ENCODE measurements at regions not wholly inside any gene's neighbourhood (a gene's known extent, or its start where the extent isn't known, plus 50 kb on each side); places are given as distances from the start of the nearest gene placed in this dataset.

DNA sequence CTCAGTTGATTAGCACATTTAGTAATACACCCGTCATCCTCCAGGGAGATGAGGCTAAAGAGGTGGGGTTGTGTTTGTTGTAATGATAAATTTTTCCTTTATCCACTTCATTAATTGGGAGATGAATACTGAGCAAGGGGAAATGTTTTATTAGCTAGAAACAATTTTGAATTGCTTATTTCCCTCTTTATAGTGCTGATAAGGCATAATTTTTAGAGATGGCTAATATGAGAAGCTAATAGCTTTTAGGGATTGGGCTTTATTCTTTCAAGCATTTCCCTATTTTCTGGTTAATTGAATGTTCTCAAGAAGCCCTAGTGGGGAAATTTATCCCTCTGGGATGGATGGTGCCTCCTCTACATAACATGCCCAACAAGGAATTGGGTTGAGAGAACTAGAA, 365.2 kb upstream of the IGFBP7 start:
- H3K4me1 ChIP-seq (ENCODE audit: control insufficient read depth, insufficient read depth, low read length) = no peaks in the 10 kb centered on the region
- no peaks in the 10 kb centered on the region for H3K27me3 ChIP-seq (ENCODE audit: control insufficient read depth, insufficient read depth, low read length, poor library complexity, severe bottlenecking)
- no peaks in the 10 kb centered on the region for H3K36me3 ChIP-seq (ENCODE audit: control insufficient read depth, insufficient read depth, low read length)
- no peak overlapping the region for H3K4me3 ChIP-seq (ENCODE audit: insufficient read depth, low read depth, low read length)
- H3K27ac ChIP-seq (ENCODE audit: insufficient read depth, low read depth, low read length, poor library complexity, severe bottlenecking) = no peak overlapping the region
- H3K9me3 ChIP-seq (ENCODE audit: control insufficient read depth, low read length) = no peaks in the 10 kb centered on the region
- WGBS, 2 experiments = no CpG with 5 or more reads among the region's 1 CpG

DNA sequence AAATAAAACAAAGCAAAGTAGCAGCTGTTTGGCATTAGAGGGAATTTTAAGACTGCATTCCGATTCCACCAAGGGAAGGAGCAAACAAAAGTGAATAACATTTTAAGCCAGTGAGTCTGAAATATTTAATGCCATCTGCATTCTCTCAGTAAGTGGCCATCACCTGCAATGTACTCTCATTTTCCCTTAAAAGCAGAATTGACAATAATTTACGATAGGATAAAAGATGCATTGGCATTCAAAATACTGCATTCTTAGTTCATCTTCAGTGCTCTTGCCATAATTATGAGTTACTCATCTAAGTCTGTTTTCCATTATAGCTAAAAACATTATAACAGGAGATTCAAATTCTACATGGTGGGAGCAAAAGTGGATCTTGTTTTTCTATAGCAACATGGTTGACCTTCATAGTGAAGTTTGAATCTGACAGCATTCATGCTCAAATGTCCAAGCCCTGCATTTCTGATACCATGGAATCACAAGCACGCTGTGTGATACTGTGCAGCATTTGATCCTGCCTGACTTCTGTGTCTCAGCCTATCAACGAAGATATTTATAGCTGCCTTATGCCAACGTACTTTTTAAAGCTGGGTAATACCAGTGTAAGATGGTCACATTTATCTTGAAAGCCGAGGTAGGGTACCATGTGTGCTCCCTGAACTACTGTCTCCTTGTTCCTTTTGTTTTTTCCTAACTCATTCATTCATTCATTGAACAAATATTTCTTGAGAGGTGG, 355.3 kb upstream of the IGFBP7 start:
- Histone ChIP-seq H3K27ac (ENCODE audit: insufficient read depth, low read depth, low read length, poor library complexity, severe bottlenecking) (no peak overlapping the region), H3K4me3 (ENCODE audit: insufficient read depth, low read depth, low read length) (no peak overlapping the region), H3K36me3 (ENCODE audit: control insufficient read depth, insufficient read depth, low read length) (no peaks in the 10 kb centered on the region), H3K9me3 (ENCODE audit: control insufficient read depth, low read length) (no peaks in the 10 kb centered on the region), H3K4me1 (ENCODE audit: control insufficient read depth, insufficient read depth, low read length) (no peaks in the 10 kb centered on the region), H3K27me3 (ENCODE audit: control insufficient read depth, insufficient read depth, low read length, poor library complexity, severe bottlenecking) (no peaks in the 10 kb centered on the region)
- 78 to 81% methylated on average over 6 of the region's 6 CpGs for WGBS, 2 experiments

DNA sequence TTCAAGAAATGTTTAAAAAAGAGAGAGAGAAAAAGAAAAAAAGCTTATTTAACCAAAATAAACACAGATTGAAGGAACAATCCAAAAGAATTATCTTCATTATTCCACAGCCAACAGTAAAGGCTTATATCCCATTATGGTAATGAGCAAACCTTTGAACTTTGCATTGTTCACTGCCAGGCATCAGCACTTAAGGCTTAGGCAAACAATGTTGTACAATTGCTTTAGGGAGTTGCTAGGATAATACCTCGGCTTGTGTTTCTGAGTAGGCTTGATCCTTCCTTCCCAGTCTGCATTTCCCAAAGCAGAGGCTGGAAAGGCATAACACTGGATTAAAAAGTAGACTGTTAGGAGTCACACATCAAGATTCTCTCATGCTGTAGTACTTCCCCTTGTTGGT, 352.7 kb upstream of the IGFBP7 start:
- Histone ChIP-seq H3K4me3 (ENCODE audit: insufficient read depth, low read depth, low read length) (no peak overlapping the region), H3K9me3 (ENCODE audit: control insufficient read depth, low read length) (no peaks in the 10 kb centered on the region), H3K36me3 (ENCODE audit: control insufficient read depth, insufficient read depth, low read length) (no peaks in the 10 kb centered on the region), H3K27ac (ENCODE audit: insufficient read depth, low read depth, low read length, poor library complexity, severe bottlenecking) (no peak overlapping the region), H3K4me1 (ENCODE audit: control insufficient read depth, insufficient read depth, low read length) (no peaks in the 10 kb centered on the region), H3K27me3 (ENCODE audit: control insufficient read depth, insufficient read depth, low read length, poor library complexity, severe bottlenecking) (no peaks in the 10 kb centered on the region)
- WGBS, 2 experiments = 57 to 79% methylated on average over 1 of the region's 1 CpG

DNA sequence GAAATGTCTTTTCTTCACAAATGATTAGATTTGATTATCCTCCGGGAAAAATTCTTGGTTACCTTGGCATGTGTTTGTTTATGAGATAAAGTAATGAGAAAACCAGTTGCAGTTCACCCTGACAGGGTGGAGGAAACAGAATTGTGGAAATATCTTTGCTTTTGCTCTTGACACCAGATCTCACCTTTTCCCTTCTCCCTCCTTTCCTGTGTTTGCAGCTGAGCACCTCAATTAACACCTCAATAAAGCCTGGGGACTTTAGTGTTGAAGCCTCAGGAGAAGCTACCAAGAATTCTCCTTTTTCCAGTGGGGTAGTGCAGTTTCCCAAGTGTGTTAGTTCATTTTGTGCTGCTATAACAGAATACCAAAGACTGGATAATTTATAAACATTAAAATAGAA, 350.8 kb upstream of the IGFBP7 start:
- H3K27me3 ChIP-seq (ENCODE audit: control insufficient read depth, insufficient read depth, low read length, poor library complexity, severe bottlenecking) = no peaks in the 10 kb centered on the region
- no peaks in the 10 kb centered on the region for H3K36me3 ChIP-seq (ENCODE audit: control insufficient read depth, insufficient read depth, low read length)
- H3K9me3 ChIP-seq (ENCODE audit: control insufficient read depth, low read length) = no peaks in the 10 kb centered on the region
- H3K27ac ChIP-seq (ENCODE audit: insufficient read depth, low read depth, low read length, poor library complexity, severe bottlenecking) = no peak overlapping the region
- no peak overlapping the region for H3K4me3 ChIP-seq (ENCODE audit: insufficient read depth, low read depth, low read length)
- WGBS, 2 experiments = 87 to 94% methylated on average over 1 of the region's 1 CpG
- no peaks in the 10 kb centered on the region for H3K4me1 ChIP-seq (ENCODE audit: control insufficient read depth, insufficient read depth, low read length)

DNA sequence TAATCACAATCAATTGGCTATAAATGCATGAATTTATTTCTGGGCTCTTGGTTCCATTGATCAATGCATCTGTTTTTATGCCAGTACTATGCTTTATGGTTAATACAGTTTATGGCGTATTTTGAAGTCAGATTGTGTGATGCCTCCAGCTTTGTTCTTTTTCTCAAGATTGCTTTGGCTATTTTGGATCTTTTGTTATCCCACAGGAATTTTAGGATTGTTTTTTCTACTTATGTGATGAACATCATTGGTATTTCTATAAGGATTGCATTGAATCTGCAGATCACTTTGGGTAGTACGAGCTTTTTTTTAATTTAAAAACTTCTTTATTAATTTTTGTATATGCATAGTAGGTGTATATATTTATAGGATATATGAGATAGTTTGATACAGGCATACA, 338.7 kb upstream of the IGFBP7 start:
- Histone ChIP-seq H3K4me3 (ENCODE audit: insufficient read depth, low read depth, low read length) (no peak overlapping the region), H3K9me3 (ENCODE audit: control insufficient read depth, low read length) (no peaks in the 10 kb centered on the region), H3K27ac (ENCODE audit: insufficient read depth, low read depth, low read length, poor library complexity, severe bottlenecking) (no peak overlapping the region), H3K4me1 (ENCODE audit: control insufficient read depth, insufficient read depth, low read length) (no peaks in the 10 kb centered on the region), H3K27me3 (ENCODE audit: control insufficient read depth, insufficient read depth, low read length, poor library complexity, severe bottlenecking) (no peaks in the 10 kb centered on the region), H3K36me3 (ENCODE audit: control insufficient read depth, insufficient read depth, low read length) (no peaks in the 10 kb centered on the region)
- 0 to 3% methylated on average over 1 of the region's 2 CpGs for WGBS, 2 experiments

- H3K27me3 ChIP-seq (ENCODE audit: control insufficient read depth, insufficient read depth, low read length, poor library complexity, severe bottlenecking) = no peaks in the 10 kb centered on the region
- 95% methylated on average over 4 of the region's 4 CpGs for WGBS, 2 experiments
- H3K27ac ChIP-seq (ENCODE audit: insufficient read depth, low read depth, low read length, poor library complexity, severe bottlenecking) = no peak overlapping the region
- no peaks in the 10 kb centered on the region for H3K36me3 ChIP-seq (ENCODE audit: control insufficient read depth, insufficient read depth, low read length)
- H3K4me3 ChIP-seq (ENCODE audit: insufficient read depth, low read depth, low read length) = no peak overlapping the region
- H3K9me3 ChIP-seq (ENCODE audit: control insufficient read depth, low read length) = no peaks in the 10 kb centered on the region
- no peaks in the 10 kb centered on the region for H3K4me1 ChIP-seq (ENCODE audit: control insufficient read depth, insufficient read depth, low read length)
Observed at GRCh38 chr4:57448452-57448851, 338.3 kb upstream of the IGFBP7 start.

- Histone ChIP-seq H3K36me3 (ENCODE audit: control insufficient read depth, insufficient read depth, low read length) (no peaks in the 10 kb centered on the region), H3K4me1 (ENCODE audit: control insufficient read depth, insufficient read depth, low read length) (no peaks in the 10 kb centered on the region), H3K27ac (ENCODE audit: insufficient read depth, low read depth, low read length, poor library complexity, severe bottlenecking) (no peak overlapping the region), H3K4me3 (ENCODE audit: insufficient read depth, low read depth, low read length) (no peak overlapping the region), H3K27me3 (ENCODE audit: control insufficient read depth, insufficient read depth, low read length, poor library complexity, severe bottlenecking) (no peaks in the 10 kb centered on the region), H3K9me3 (ENCODE audit: control insufficient read depth, low read length) (no peaks in the 10 kb centered on the region)
- 87 to 100% methylated on average over 3 of the region's 3 CpGs for WGBS, 2 experiments
Observed at GRCh38 chr4:57446266-57446665, 336.1 kb upstream of the IGFBP7 start.

DNA sequence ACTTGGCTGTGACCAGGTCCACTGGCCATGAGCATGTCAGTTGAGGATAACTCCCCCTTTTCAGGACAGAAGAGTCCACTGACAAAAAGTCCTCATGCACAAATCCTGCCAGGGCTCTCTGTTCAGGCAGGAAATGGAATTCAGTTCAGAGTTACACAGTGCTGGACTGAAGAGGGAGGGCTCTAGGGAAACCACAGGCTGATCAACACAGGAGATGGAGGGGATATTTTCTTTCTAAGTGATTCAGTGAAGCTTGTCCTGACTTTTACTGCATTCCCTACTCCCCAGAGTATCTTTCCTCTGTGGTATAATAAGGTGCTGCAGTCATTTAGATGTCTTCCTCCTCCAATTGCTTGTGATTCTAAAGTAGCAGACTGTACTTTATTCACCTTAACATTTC, 335.5 kb upstream of the IGFBP7 start:
- Histone ChIP-seq H3K4me3 (ENCODE audit: insufficient read depth, low read depth, low read length) (no peak overlapping the region), H3K9me3 (ENCODE audit: control insufficient read depth, low read length) (no peaks in the 10 kb centered on the region), H3K4me1 (ENCODE audit: control insufficient read depth, insufficient read depth, low read length) (no peaks in the 10 kb centered on the region), H3K36me3 (ENCODE audit: control insufficient read depth, insufficient read depth, low read length) (no peaks in the 10 kb centered on the region), H3K27ac (ENCODE audit: insufficient read depth, low read depth, low read length, poor library complexity, severe bottlenecking) (no peak overlapping the region), H3K27me3 (ENCODE audit: control insufficient read depth, insufficient read depth, low read length, poor library complexity, severe bottlenecking) (no peaks in the 10 kb centered on the region)

- Histone ChIP-seq H3K4me1 (ENCODE audit: control insufficient read depth, insufficient read depth, low read length) (no peaks in the 10 kb centered on the region), H3K4me3 (ENCODE audit: insufficient read depth, low read depth, low read length) (no peak overlapping the region), H3K27me3 (ENCODE audit: control insufficient read depth, insufficient read depth, low read length, poor library complexity, severe bottlenecking) (no peaks in the 10 kb centered on the region), H3K27ac (ENCODE audit: insufficient read depth, low read depth, low read length, poor library complexity, severe bottlenecking) (no peak overlapping the region), H3K36me3 (ENCODE audit: control insufficient read depth, insufficient read depth, low read length) (no peaks in the 10 kb centered on the region), H3K9me3 (ENCODE audit: control insufficient read depth, low read length) (no peaks in the 10 kb centered on the region)
- WGBS, 2 experiments = 92 to 95% methylated on average over 3 to 4 of the region's 4 CpGs
Observed at GRCh38 chr4:57444671-57445070, 334.5 kb upstream of the IGFBP7 start.

GRCh38 chr4:57443787-57444186, 333.6 kb upstream of the IGFBP7 start:
- 94 to 95% methylated on average over 2 of the region's 2 CpGs for WGBS, 2 experiments
- no peaks in the 10 kb centered on the region for H3K9me3 ChIP-seq (ENCODE audit: control insufficient read depth, low read length)
- no peaks in the 10 kb centered on the region for H3K4me1 ChIP-seq (ENCODE audit: control insufficient read depth, insufficient read depth, low read length)
- no peaks in the 10 kb centered on the region for H3K27me3 ChIP-seq (ENCODE audit: control insufficient read depth, insufficient read depth, low read length, poor library complexity, severe bottlenecking)
- no peak overlapping the region for H3K4me3 ChIP-seq (ENCODE audit: insufficient read depth, low read depth, low read length)
- H3K27ac ChIP-seq (ENCODE audit: insufficient read depth, low read depth, low read length, poor library complexity, severe bottlenecking) = no peak overlapping the region
- no peaks in the 10 kb centered on the region for H3K36me3 ChIP-seq (ENCODE audit: control insufficient read depth, insufficient read depth, low read length)

GRCh38 chr4:57443308-57443707, 333.1 kb upstream of the IGFBP7 start:
- Histone ChIP-seq H3K36me3 (ENCODE audit: control insufficient read depth, insufficient read depth, low read length) (no peaks in the 10 kb centered on the region), H3K9me3 (ENCODE audit: control insufficient read depth, low read length) (no peaks in the 10 kb centered on the region), H3K27me3 (ENCODE audit: control insufficient read depth, insufficient read depth, low read length, poor library complexity, severe bottlenecking) (no peaks in the 10 kb centered on the region), H3K4me3 (ENCODE audit: insufficient read depth, low read depth, low read length) (no peak overlapping the region), H3K4me1 (ENCODE audit: control insufficient read depth, insufficient read depth, low read length) (no peaks in the 10 kb centered on the region), H3K27ac (ENCODE audit: insufficient read depth, low read depth, low read length, poor library complexity, severe bottlenecking) (no peak overlapping the region)
- WGBS, 2 experiments = 92 to 93% methylated on average over 7 of the region's 7 CpGs

Measured in ectodermal cell (in vitro differentiated cells).